Cardiac fibroblast (primary cell): ENCODE measurements at regions not wholly inside any gene's neighbourhood (a gene's known extent, or its start where the extent isn't known, plus 50 kb on each side); places are given as distances from the start of the nearest gene placed in this dataset.
A peak's percentile ranks its signal among the peaks of the same experiment; 100 is the strongest.

Experiments used
- DNase-seq, 2 donors: peaks; one replicate each; pipeline versions ENCODE4 v3.0.0 to v3.0.0-alpha.2; 2010; ENCODE audit warnings: low read depth in 2 of 2
- H3K4me3 ChIP-seq, 2 donors: replicated peaks in 1 of 2; 1 replicate in 1 of 2; 2 replicates in 1 of 2; pipeline ENCODE4 v1.5.1; 2011; ENCODE audit warnings: low read depth in 2 of 2, low read length in 2 of 2, mild to moderate bottlenecking in 2 of 2, moderate library complexity in 1 of 2
- CTCF ChIP-seq: IDR thresholded peaks from one replicate; pipeline ENCODE4 v1.5.1; 2011; ENCODE audit warnings: low read depth, mild to moderate bottlenecking, low read length, inconsistent platforms

- TF ChIP-seq CTCF: peak; percentile 65
- peak; percentile 90 to 91 for DNase-seq
- no peak overlapping the region for H3K4me3 ChIP-seq
Measured at GRCh38 chr3:107117922-107118536, 259.2 kb upstream of the CCDC54 start.

- peak; percentile 63 to 76 for DNase-seq
- no peak for TF ChIP-seq CTCF
- H3K4me3 ChIP-seq: no peak overlapping the region
Measured at GRCh38 chr3:107124885-107125284, 252.4 kb upstream of the CCDC54 start.

GRCh38 chr3:107128946-107129345 is 248.3 kb upstream of the CCDC54 start:
- TF ChIP-seq CTCF: no peak
- DNase-seq: peak; percentile 19 to 54
- no peak overlapping the region for H3K4me3 ChIP-seq

GRCh38 chr3:107130089-107130700 is 247.0 kb upstream of the CCDC54 start:
- no peak for TF ChIP-seq CTCF
- no peak overlapping the region for H3K4me3 ChIP-seq
- no peak for DNase-seq

GRCh38 chr3:107132674-107133073 is 244.6 kb upstream of the CCDC54 start:
- H3K4me3 ChIP-seq: no peak overlapping the region
- no peak for TF ChIP-seq CTCF
- no peak for DNase-seq

- no peak for TF ChIP-seq CTCF
- no peak overlapping the region for H3K4me3 ChIP-seq
- DNase-seq: peak; percentile 25 to 38
Measured at GRCh38 chr3:107133891-107134290, 243.3 kb upstream of the CCDC54 start.

GRCh38 chr3:107142171-107142570 is 235.1 kb upstream of the CCDC54 start:
- DNase-seq: no peak
- H3K4me3 ChIP-seq: no peak overlapping the region
- TF ChIP-seq CTCF: no peak
